GM12872 (cell line): ENCODE measurements at regions not wholly inside any gene's neighbourhood (a gene's known extent, or its start where the extent isn't known, plus 50 kb on each side); places are given as distances from the start of the nearest gene placed in this dataset.

ENCODE experiments used
- TF ChIP-seq, protein P1 (sequence below): IDR thresholded peaks from 3 replicates; pipeline ENCODE4 v1.5.1; 2011; ENCODE audit warnings: low read depth, mild to moderate bottlenecking, low read length, moderate library complexity; ENCODE audit not compliant: insufficient read depth

DNA sequence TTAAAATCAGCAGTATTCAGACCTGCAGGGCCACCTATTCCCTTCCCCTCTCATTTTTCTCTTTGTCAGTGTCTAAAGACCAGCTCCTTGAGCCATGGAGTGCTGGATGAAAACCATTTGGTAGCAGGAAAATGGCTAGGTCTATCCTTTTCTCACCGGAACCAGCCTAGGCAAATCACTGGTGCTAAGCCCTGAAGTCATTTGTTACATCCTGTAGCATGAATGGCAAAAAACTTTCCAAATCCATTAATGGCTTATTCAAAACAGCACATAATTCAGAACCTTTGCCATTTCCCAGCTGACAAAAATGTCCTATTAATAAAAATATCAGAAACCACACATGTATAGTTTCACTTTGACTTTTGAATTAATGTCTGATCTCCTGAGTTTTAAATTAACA is 209.5 kb upstream of the E2F8 start:
- TF ChIP-seq, protein P1, sequence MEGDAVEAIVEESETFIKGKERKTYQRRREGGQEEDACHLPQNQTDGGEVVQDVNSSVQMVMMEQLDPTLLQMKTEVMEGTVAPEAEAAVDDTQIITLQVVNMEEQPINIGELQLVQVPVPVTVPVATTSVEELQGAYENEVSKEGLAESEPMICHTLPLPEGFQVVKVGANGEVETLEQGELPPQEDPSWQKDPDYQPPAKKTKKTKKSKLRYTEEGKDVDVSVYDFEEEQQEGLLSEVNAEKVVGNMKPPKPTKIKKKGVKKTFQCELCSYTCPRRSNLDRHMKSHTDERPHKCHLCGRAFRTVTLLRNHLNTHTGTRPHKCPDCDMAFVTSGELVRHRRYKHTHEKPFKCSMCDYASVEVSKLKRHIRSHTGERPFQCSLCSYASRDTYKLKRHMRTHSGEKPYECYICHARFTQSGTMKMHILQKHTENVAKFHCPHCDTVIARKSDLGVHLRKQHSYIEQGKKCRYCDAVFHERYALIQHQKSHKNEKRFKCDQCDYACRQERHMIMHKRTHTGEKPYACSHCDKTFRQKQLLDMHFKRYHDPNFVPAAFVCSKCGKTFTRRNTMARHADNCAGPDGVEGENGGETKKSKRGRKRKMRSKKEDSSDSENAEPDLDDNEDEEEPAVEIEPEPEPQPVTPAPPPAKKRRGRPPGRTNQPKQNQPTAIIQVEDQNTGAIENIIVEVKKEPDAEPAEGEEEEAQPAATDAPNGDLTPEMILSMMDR, result no peak

DNA sequence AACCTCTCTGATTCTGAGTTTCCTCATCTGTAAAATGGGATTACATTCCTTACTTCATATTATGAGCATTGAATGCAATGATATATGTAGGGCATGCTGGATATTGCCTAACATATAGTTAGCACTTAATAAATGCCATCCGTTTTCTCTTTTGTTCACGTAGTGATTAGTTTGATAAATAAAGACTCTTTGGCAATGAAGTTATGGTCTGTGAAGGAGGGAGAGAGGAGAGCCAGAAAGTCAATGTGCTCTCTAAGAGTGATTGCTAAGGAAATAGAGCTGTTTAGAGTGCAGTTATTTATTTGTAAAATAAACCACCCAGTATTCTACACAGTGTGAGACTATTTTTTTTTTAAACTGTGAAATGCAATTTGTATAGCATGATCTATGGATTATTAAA is 207.9 kb upstream of the E2F8 start:
- TF ChIP-seq, protein P1, result no peak

DNA sequence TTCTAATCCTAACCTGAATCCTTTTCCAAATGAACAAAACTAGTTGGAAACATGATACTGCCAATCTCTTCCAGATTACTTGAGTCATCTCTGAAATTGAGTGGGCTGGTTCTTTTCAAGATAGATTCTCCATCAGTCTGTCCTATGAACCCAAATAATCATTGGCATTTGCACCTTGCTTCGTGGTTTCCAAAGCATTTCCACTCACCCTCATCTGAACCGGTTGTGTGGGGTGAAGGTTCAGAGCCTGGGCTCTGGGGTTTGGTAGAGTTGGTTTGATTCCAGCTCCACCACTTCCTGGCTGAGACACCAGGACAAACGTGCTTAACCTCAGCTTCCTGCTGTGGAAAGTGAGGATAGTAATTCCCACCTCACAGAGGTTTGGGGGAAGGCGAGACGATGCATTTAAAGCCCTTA is 206.4 kb upstream of the E2F8 start:
- TF ChIP-seq, protein P1, result no peak

DNA sequence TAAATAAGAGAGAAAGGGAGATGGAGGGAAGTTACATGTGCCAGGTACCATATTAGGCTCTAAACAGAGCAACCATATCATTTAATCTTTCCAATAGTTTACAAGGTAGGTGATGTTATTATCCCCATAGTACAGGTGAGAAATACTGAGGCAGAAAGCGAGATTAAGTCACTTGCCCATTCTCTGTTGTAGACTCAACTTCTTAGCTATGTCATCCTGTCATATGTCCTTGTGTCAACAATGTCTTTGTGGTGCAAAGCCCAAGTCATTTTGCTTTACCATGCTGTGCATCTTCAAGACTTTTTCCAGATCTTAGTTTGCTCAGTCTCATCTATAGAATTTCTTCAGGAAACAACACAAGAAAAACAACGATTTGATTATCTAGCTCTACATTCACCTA is 205.0 kb upstream of the E2F8 start:
- TF ChIP-seq, protein P1, result no peak

DNA sequence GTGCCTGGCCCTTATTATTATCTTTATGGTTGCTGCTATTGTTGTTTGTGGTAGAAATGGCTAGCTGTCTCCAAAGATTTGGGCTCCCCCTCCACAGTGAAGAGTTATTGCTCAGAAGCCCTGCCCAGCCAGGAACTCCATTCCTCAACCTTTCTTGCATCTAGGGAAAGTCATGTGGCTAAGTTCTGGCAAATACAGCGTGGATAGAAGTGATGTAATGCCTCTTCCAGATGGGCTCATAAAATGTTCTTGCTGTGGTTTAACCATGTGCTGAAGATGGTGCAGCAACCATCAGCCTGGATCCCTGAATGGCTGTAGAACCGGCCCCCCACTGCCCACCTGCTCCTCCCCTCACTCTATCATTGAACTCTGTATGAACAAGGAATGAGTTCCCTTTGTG is 203.5 kb upstream of the E2F8 start:
- TF ChIP-seq, protein P1, result no peak

DNA sequence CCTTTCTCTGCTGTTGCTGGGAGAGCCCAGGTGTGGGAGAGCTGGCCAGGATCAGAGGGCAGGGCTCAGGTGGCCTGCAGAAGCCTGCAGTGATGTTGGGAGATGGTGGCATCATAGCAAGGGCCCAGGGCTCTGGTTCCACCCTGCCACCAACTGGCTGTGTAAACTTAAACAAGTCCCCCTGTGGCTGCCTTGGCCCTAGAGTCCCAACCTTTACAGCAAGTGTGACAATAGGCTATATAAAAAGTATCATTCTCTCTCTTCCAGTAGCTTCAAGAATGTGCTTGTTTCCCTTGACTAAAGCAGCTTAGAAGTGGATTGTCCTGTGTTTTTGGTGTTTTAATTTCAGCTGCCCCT is 201.8 kb upstream of the E2F8 start:
- TF ChIP-seq, protein P1, result no peak

DNA sequence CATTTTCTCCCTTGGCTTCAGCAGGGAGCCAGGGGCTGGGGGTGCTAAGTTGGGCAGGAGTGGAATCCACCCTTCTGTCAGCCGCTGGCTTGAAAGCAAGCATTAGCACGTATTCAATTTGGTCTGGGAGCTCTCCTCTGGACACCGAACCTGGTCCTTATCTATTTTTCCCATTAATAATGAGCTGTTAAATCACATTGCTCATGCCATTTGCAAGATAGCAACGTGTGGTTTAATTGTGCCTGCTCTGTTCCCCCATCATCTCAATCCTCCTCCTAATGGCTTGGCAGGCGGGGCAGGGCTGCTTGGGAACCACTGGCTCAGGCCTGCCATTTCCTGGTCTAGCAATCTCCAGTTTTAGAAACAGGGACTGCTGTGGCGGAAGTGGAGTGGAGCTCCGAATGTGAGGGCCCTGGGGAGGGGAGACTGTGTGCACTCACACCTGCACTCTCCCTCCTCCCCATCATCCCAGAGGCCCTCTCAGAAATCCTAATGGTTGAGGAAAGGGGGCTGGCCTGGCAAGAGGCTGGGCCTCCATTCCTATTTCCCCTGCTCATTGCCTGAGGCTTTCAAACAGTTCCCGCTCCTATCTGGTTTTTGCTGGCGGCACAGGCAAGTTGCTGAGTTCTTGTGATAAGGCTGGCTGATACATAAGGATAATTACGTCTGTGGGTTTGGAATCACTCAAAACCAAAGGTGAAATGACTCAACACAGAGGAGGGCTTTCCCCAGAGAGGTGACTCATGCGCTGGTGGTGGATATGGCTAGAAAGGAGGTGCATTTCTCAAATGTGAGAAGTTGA is 201.2 kb upstream of the E2F8 start:
- TF ChIP-seq, protein P1, result no peak
